ENCODE measurements at regions not wholly inside any gene's neighbourhood (a gene's known extent, or its start where the extent isn't known, plus 50 kb on each side); places are given as distances from the start of the nearest gene placed in this dataset.

- intact Hi-C loops (cut with micrococcal nuclease) = no loop called here
- Histone ChIP-seq H3K27ac (ENCODE audit: low read length) (no peak overlapping the region), H3K4me3 (ENCODE audit: low read length) (no peak overlapping the region), H3K4me1 (ENCODE audit: insufficient read depth, low read length) (no peaks in the 10 kb centered on the region), H3K9me2 (replicated peaks; ENCODE audit: low read length) (no peaks in the 10 kb centered on the region), H3K27me3 (ENCODE audit: low read length) (peaks cover 70% of the 10 kb centered on the region), H2AFZ (ENCODE audit: low read length) (no peak overlapping the region), H3F3A (ENCODE audit: low read length, unreplicated experiment) (no peaks in the 10 kb centered on the region), H3K4me2 (ENCODE audit: low read length) (no peak overlapping the region), H4K20me1 (ENCODE audit: low read length) (no peaks in the 10 kb centered on the region), H3K9ac (ENCODE audit: low read length) (no peak overlapping the region), H3K79me2 (ENCODE audit: low read length) (no peaks in the 10 kb centered on the region), H3K36me3 (ENCODE audit: low read depth, low read length) (no peaks in the 10 kb centered on the region), H3K9me3 (ENCODE audit: low read length) (no peaks in the 10 kb centered on the region)
- TF ChIP-seq EZH2 (IDR thresholded peaks at IDR 0.05; ENCODE audit: low read length, unreplicated experiment) (no peak), EZH2phosphoT487 (IDR thresholded peaks at IDR 0.05; ENCODE audit: borderline replicate concordance, low read length) (no peak)
- TF ChIP-seq, protein P1, sequence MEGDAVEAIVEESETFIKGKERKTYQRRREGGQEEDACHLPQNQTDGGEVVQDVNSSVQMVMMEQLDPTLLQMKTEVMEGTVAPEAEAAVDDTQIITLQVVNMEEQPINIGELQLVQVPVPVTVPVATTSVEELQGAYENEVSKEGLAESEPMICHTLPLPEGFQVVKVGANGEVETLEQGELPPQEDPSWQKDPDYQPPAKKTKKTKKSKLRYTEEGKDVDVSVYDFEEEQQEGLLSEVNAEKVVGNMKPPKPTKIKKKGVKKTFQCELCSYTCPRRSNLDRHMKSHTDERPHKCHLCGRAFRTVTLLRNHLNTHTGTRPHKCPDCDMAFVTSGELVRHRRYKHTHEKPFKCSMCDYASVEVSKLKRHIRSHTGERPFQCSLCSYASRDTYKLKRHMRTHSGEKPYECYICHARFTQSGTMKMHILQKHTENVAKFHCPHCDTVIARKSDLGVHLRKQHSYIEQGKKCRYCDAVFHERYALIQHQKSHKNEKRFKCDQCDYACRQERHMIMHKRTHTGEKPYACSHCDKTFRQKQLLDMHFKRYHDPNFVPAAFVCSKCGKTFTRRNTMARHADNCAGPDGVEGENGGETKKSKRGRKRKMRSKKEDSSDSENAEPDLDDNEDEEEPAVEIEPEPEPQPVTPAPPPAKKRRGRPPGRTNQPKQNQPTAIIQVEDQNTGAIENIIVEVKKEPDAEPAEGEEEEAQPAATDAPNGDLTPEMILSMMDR (conservative IDR thresholded peaks at IDR 0.05; ENCODE audit: low read depth, low read length) = no peak
- no peak for DNase-seq
- ChIA-PET POLR2A (ENCODE audit: unreplicated experiment) (no interaction called here), CTCF (no interaction called here)
- ATAC-seq = no peak
- no TSS peak for BruUV-seq (replicated peaks)
Measured at GRCh38 chr7:26040085-26040484, 111.9 kb upstream of the NFE2L3 start.

GRCh38 chr7:26042237-26042636, 109.8 kb upstream of the NFE2L3 start:
- H3K9me2 ChIP-seq (replicated peaks; ENCODE audit: low read length) = no peaks in the 10 kb centered on the region
- ChIA-PET POLR2A (ENCODE audit: unreplicated experiment) (no interaction called here), CTCF (no interaction called here)
- no peak overlapping the region for H3K4me3 ChIP-seq (ENCODE audit: low read length)
- BruUV-seq (replicated peaks) = no TSS peak
- H3K36me3 ChIP-seq (ENCODE audit: low read depth, low read length) = no peaks in the 10 kb centered on the region
- no peak overlapping the region for H3K27ac ChIP-seq (ENCODE audit: low read length)
- no peak overlapping the region for H3K9ac ChIP-seq (ENCODE audit: low read length)
- DNase-seq (no peak), ATAC-seq (no peak)
- peaks cover 76% of the 10 kb centered on the region for H3K27me3 ChIP-seq (ENCODE audit: low read length)
- no peaks in the 10 kb centered on the region for H3K4me1 ChIP-seq (ENCODE audit: insufficient read depth, low read length)
- TF ChIP-seq, protein P1 (conservative IDR thresholded peaks at IDR 0.05; ENCODE audit: low read depth, low read length) = no peak
- TF ChIP-seq EZH2phosphoT487 (IDR thresholded peaks at IDR 0.05; ENCODE audit: borderline replicate concordance, low read length) (no peak), EZH2 (IDR thresholded peaks at IDR 0.05; ENCODE audit: low read length, unreplicated experiment) (no peak)
- no peaks in the 10 kb centered on the region for H3K79me2 ChIP-seq (ENCODE audit: low read length)
- no peak overlapping the region for H2AFZ ChIP-seq (ENCODE audit: low read length)
- intact Hi-C loops (cut with micrococcal nuclease) = no loop called here
- H3K9me3 ChIP-seq (ENCODE audit: low read length) = no peaks in the 10 kb centered on the region
- no peaks in the 10 kb centered on the region for H3F3A ChIP-seq (ENCODE audit: low read length, unreplicated experiment)
- H4K20me1 ChIP-seq (ENCODE audit: low read length) = no peaks in the 10 kb centered on the region
- H3K4me2 ChIP-seq (ENCODE audit: low read length) = no peak overlapping the region

GRCh38 chr7:26043801-26044200, 108.2 kb upstream of the NFE2L3 start:
- intact Hi-C loops (cut with micrococcal nuclease) = no loop called here
- no peaks in the 10 kb centered on the region for H4K20me1 ChIP-seq (ENCODE audit: low read length)
- H3K36me3 ChIP-seq (ENCODE audit: low read depth, low read length) = no peaks in the 10 kb centered on the region
- no peak for DNase-seq
- no peak overlapping the region for H3K4me3 ChIP-seq (ENCODE audit: low read length)
- H3K4me2 ChIP-seq (ENCODE audit: low read length) = no peak overlapping the region
- H3K9me3 ChIP-seq (ENCODE audit: low read length) = no peaks in the 10 kb centered on the region
- H3K27ac ChIP-seq (ENCODE audit: low read length) = no peak overlapping the region
- peaks cover 70% of the 10 kb centered on the region for H3K27me3 ChIP-seq (ENCODE audit: low read length)
- TF ChIP-seq EZH2 (IDR thresholded peaks at IDR 0.05; ENCODE audit: low read length, unreplicated experiment) (no peak), EZH2phosphoT487 (IDR thresholded peaks at IDR 0.05; ENCODE audit: borderline replicate concordance, low read length) (no peak)
- TF ChIP-seq, protein P1 (conservative IDR thresholded peaks at IDR 0.05; ENCODE audit: low read depth, low read length) = no peak
- no peaks in the 10 kb centered on the region for H3K9me2 ChIP-seq (replicated peaks; ENCODE audit: low read length)
- BruUV-seq (replicated peaks) = no TSS peak
- no peak for ATAC-seq
- ChIA-PET POLR2A (ENCODE audit: unreplicated experiment) (no interaction called here), CTCF (no interaction called here)
- no peaks in the 10 kb centered on the region for H3K4me1 ChIP-seq (ENCODE audit: insufficient read depth, low read length)
- no peak overlapping the region for H3K9ac ChIP-seq (ENCODE audit: low read length)
- no peak overlapping the region for H2AFZ ChIP-seq (ENCODE audit: low read length)
- H3F3A ChIP-seq (ENCODE audit: low read length, unreplicated experiment) = no peaks in the 10 kb centered on the region
- no peaks in the 10 kb centered on the region for H3K79me2 ChIP-seq (ENCODE audit: low read length)

All from PC-3 (cell line).